Eye (tissue), 1 donor: ENCODE measurements at regions not wholly inside any gene's neighbourhood (a gene's known extent, or its start where the extent isn't known, plus 50 kb on each side); places are given as distances from the start of the nearest gene placed in this dataset.
"Not testable (repeated sequence)": the region's sequence is repeated elsewhere in the genome, so short reads cannot be mapped to it uniquely, and the experiment has no call there.

ENCODE experiments used
- DNase-seq: peaks from one replicate; pipeline ENCODE4 v3.0.0-alpha.2; 2015

DNA sequence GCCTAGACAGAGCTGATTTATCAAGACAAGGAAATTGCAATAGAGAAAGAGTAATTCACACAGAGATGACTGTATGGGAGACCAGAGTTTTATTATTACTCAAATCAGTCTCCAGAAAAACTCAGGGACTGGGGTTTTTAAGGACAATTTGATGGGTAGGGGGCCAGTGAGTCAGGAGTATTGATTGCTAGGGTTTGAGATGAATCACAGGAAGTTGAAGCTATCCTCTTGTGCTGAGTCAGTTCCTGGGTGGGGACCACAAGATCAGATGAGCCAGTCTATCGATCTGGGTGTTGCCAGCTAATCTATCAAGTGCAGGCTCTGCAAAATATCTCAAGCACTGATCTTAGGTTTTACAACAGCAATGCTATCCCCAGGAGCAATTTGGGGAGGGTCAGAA lies 87.4 kb upstream of the TGIF2LY start:
- not testable (repeated sequence) for DNase-seq

DNA sequence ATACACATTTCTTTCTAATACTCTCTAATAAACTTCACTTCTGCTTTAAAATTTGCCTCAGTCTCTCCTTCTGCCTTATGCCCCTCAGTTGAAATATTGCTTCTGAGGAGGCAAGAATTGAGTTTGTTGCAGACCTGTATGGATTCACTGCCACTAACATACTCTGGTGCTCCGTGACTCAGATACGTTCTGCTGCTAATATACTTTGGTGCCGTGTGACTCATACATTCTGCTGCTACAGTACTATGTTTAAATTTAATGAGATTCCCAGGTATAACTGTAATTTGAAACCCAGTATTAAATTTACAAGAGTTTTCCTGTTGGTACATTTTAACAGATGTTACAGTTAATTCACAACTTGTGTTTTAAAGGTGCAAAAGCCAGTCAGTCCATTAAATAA lies 84.3 kb upstream of the TGIF2LY start:
- DNase-seq, result not testable (repeated sequence)

DNA sequence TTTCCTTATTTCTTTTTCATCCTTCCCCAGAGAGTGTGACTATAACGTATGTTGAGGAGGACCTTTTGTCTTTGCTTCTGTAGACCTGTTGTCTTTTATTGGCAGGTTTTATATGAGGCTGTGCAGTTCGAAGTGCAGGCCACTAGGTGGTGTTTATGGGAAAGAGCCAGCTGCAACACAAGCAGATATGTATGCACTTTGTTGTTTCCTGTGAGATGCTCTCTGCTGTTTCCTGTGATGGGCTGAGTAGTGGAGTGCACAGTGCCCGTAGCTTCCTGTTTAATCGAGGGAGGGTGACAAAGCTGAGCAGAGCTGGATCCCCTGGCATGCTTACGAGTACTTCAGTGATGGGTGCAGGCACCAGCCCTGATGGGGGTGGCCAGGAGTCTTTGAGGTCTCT lies 51.8 kb upstream of the TGIF2LY start:
- peak; percentile 41 for DNase-seq
